ENCODE measurements at regions not wholly inside any gene's neighbourhood (a gene's known extent, or its start where the extent isn't known, plus 50 kb on each side); places are given as distances from the start of the nearest gene placed in this dataset.

DNA sequence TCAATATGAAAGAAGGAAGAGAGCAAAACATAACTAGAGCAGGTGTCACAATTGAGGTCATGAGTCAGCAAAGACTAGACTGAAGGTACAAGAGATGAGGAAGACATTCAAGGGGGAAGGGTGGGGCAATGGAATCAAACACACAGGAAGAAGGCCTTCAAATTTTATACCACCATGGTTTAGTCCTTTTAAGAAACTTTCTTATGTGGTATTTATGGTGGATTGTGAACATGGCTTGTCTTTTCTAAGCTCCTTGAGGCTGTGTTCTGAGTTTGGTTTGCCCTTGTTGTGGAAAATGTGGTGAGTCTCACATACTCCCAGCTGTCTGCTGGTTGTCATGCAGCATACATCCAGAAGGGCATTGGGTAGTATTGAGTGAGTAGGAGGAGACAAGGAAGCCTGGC lies 62.1 kb downstream of the NABP1 start:
- TF ChIP-seq POLR2A (IDR thresholded peaks at IDR 0.05; ENCODE audit: low read length): no peak
- no peak for TF ChIP-seq GATA1 (IDR thresholded peaks at IDR 0.05; ENCODE audit: low read depth, low read length)
